ENCODE measurements at regions not wholly inside any gene's neighbourhood (a gene's known extent, or its start where the extent isn't known, plus 50 kb on each side); places are given as distances from the start of the nearest gene placed in this dataset.
A peak's percentile ranks its signal among the peaks of the same experiment; 100 is the strongest.

GRCh38 chr20:40738976-40739375, 49.9 kb upstream of the MAFB start:
- H3K27me3 Mint-ChIP-seq, result peaks cover 24% of the 10 kb centered on the region
- H3K27ac Mint-ChIP-seq, result no peak overlapping the region
- H3K9me3 ChIP-seq (ENCODE audit: control insufficient read depth, low read length, poor library complexity, severe bottlenecking), result no peaks in the 10 kb centered on the region
- H3K4me3 Mint-ChIP-seq, result no peak overlapping the region
- ATAC-seq (no peak), DNase-seq (no peak)
- peaks cover 4% of the 10 kb centered on the region for H3K4me1 Mint-ChIP-seq
- H3K36me3 Mint-ChIP-seq (ENCODE audit: low read depth), result peaks cover 2% of the 10 kb centered on the region

- no peaks in the 10 kb centered on the region for H3K9me3 ChIP-seq (ENCODE audit: control insufficient read depth, low read length, poor library complexity, severe bottlenecking)
- no peak for ATAC-seq
- Mint-ChIP-seq H3K4me1 (peaks cover 4% of the 10 kb centered on the region), H3K27ac (no peak overlapping the region), H3K27me3 (peaks cover 28% of the 10 kb centered on the region), H3K4me3 (no peak overlapping the region), H3K36me3 (ENCODE audit: low read depth) (peaks cover 2% of the 10 kb centered on the region)
- no peak for DNase-seq
Measured at GRCh38 chr20:40739841-40740240, 50.8 kb upstream of the MAFB start.

GRCh38 chr20:40741507-40742106, 52.6 kb upstream of the MAFB start:
- H3K9me3 ChIP-seq (ENCODE audit: control insufficient read depth, low read length, poor library complexity, severe bottlenecking), result no peaks in the 10 kb centered on the region
- peaks cover 2% of the 10 kb centered on the region for H3K36me3 Mint-ChIP-seq (ENCODE audit: low read depth)
- H3K4me3 Mint-ChIP-seq, result no peak overlapping the region
- no peak for DNase-seq
- ATAC-seq, result peak; percentile 37
- no peak overlapping the region for H3K27ac Mint-ChIP-seq
- H3K4me1 Mint-ChIP-seq, result peaks cover 6% of the 10 kb centered on the region
- H3K27me3 Mint-ChIP-seq, result peaks cover 19% of the 10 kb centered on the region

- Mint-ChIP-seq H3K36me3 (ENCODE audit: low read depth) (peaks cover 2% of the 10 kb centered on the region), H3K4me1 (peaks cover 6% of the 10 kb centered on the region), H3K27me3 (peaks cover 16% of the 10 kb centered on the region), H3K27ac (no peak overlapping the region), H3K4me3 (no peak overlapping the region)
- no peak for DNase-seq
- H3K9me3 ChIP-seq (ENCODE audit: control insufficient read depth, low read length, poor library complexity, severe bottlenecking), result no peaks in the 10 kb centered on the region
- ATAC-seq, result no peak
Measured at GRCh38 chr20:40743141-40743775, 54.2 kb upstream of the MAFB start.

GRCh38 chr20:40744072-40744817, 55.2 kb upstream of the MAFB start:
- H3K27ac Mint-ChIP-seq, result no peak overlapping the region
- H3K9me3 ChIP-seq (ENCODE audit: control insufficient read depth, low read length, poor library complexity, severe bottlenecking), result no peaks in the 10 kb centered on the region
- DNase-seq (no peak), ATAC-seq (no peak)
- peaks cover 2% of the 10 kb centered on the region for H3K36me3 Mint-ChIP-seq (ENCODE audit: low read depth)
- H3K27me3 Mint-ChIP-seq, result peaks cover 16% of the 10 kb centered on the region
- peaks cover 6% of the 10 kb centered on the region for H3K4me1 Mint-ChIP-seq
- no peak overlapping the region for H3K4me3 Mint-ChIP-seq

GRCh38 chr20:40744818-40745175, 55.8 kb upstream of the MAFB start:
- no peaks in the 10 kb centered on the region for H3K9me3 ChIP-seq (ENCODE audit: control insufficient read depth, low read length, poor library complexity, severe bottlenecking)
- Mint-ChIP-seq H3K27me3 (peaks cover 16% of the 10 kb centered on the region), H3K4me3 (no peak overlapping the region), H3K4me1 (peaks cover 6% of the 10 kb centered on the region), H3K27ac (no peak overlapping the region), H3K36me3 (ENCODE audit: low read depth) (peaks cover 2% of the 10 kb centered on the region)
- DNase-seq (no peak), ATAC-seq (no peak)

- no peak for ATAC-seq
- peaks cover 6% of the 10 kb centered on the region for H3K4me1 Mint-ChIP-seq
- H3K27me3 Mint-ChIP-seq, result peaks cover 16% of the 10 kb centered on the region
- no peak overlapping the region for H3K27ac Mint-ChIP-seq
- H3K9me3 ChIP-seq (ENCODE audit: control insufficient read depth, low read length, poor library complexity, severe bottlenecking), result no peaks in the 10 kb centered on the region
- H3K36me3 Mint-ChIP-seq (ENCODE audit: low read depth), result peaks cover 2% of the 10 kb centered on the region
- no peak for DNase-seq
- no peak overlapping the region for H3K4me3 Mint-ChIP-seq
Measured at GRCh38 chr20:40746251-40746650, 57.2 kb upstream of the MAFB start.

GRCh38 chr20:40748182-40748581, 59.1 kb upstream of the MAFB start:
- Mint-ChIP-seq H3K27me3 (peaks cover 16% of the 10 kb centered on the region), H3K27ac (no peak overlapping the region), H3K4me3 (no peak overlapping the region), H3K36me3 (ENCODE audit: low read depth) (peaks cover 2% of the 10 kb centered on the region), H3K4me1 (peaks cover 2% of the 10 kb centered on the region)
- ATAC-seq, result no peak
- no peaks in the 10 kb centered on the region for H3K9me3 ChIP-seq (ENCODE audit: control insufficient read depth, low read length, poor library complexity, severe bottlenecking)
- no peak for DNase-seq

- no peak overlapping the region for H3K4me3 Mint-ChIP-seq
- ATAC-seq, result no peak
Measured at GRCh38 chr20:40749985-40750506, 61.0 kb upstream of the MAFB start.

GRCh38 chr20:40750541-40751035, 61.6 kb upstream of the MAFB start:
- Mint-ChIP-seq H3K27me3 (peaks cover 7% of the 10 kb centered on the region), H3K4me1 (peaks cover 7% of the 10 kb centered on the region), H3K4me3 (no peak overlapping the region), H3K27ac (no peak overlapping the region), H3K36me3 (ENCODE audit: low read depth) (no peaks in the 10 kb centered on the region)
- H3K9me3 ChIP-seq (ENCODE audit: control insufficient read depth, low read length, poor library complexity, severe bottlenecking), result no peaks in the 10 kb centered on the region
- ATAC-seq, result no peak
- no peak for DNase-seq

More at GRCh38 chr20:40749985-40750506, 61.0 kb upstream of the MAFB start:
- H3K27me3 Mint-ChIP-seq, result peaks cover 7% of the 10 kb centered on the region
- H3K4me1 Mint-ChIP-seq, result peaks cover 7% of the 10 kb centered on the region
- H3K9me3 ChIP-seq (ENCODE audit: control insufficient read depth, low read length, poor library complexity, severe bottlenecking), result no peaks in the 10 kb centered on the region
- H3K36me3 Mint-ChIP-seq (ENCODE audit: low read depth), result no peaks in the 10 kb centered on the region
- no peak overlapping the region for H3K27ac Mint-ChIP-seq
- DNase-seq, result no peak

GRCh38 chr20:40753472-40753871, 64.4 kb upstream of the MAFB start:
- ATAC-seq (no peak), DNase-seq (no peak)
- Mint-ChIP-seq H3K4me3 (no peak overlapping the region), H3K36me3 (ENCODE audit: low read depth) (no peaks in the 10 kb centered on the region), H3K4me1 (peaks cover 27% of the 10 kb centered on the region), H3K27me3 (no peaks in the 10 kb centered on the region), H3K27ac (no peak overlapping the region)
- no peaks in the 10 kb centered on the region for H3K9me3 ChIP-seq (ENCODE audit: control insufficient read depth, low read length, poor library complexity, severe bottlenecking)

- Mint-ChIP-seq H3K27me3 (no peaks in the 10 kb centered on the region), H3K27ac (no peak overlapping the region), H3K36me3 (ENCODE audit: low read depth) (no peaks in the 10 kb centered on the region), H3K4me1 (peaks cover 27% of the 10 kb centered on the region), H3K4me3 (no peak overlapping the region)
- ATAC-seq, result no peak
- DNase-seq, result no peak
- H3K9me3 ChIP-seq (ENCODE audit: control insufficient read depth, low read length, poor library complexity, severe bottlenecking), result no peaks in the 10 kb centered on the region
Measured at GRCh38 chr20:40754339-40754943, 65.4 kb upstream of the MAFB start.

- no peaks in the 10 kb centered on the region for H3K9me3 ChIP-seq (ENCODE audit: control insufficient read depth, low read length, poor library complexity, severe bottlenecking)
- Mint-ChIP-seq H3K4me1 (peaks cover 27% of the 10 kb centered on the region), H3K4me3 (peak overlapping the region; percentile 43), H3K27me3 (no peaks in the 10 kb centered on the region), H3K27ac (peak overlapping the region; percentile 54), H3K36me3 (ENCODE audit: low read depth) (no peaks in the 10 kb centered on the region)
- ATAC-seq (peak; percentile 71), DNase-seq (no peak)
Measured at GRCh38 chr20:40757087-40757486, 68.1 kb upstream of the MAFB start.

Measured in T-helper 17 cell (primary cell).